Neuronal stem cell (in vitro differentiated cells): ENCODE measurements at regions not wholly inside any gene's neighbourhood (a gene's known extent, or its start where the extent isn't known, plus 50 kb on each side); places are given as distances from the start of the nearest gene placed in this dataset.

Source experiments
- DNase-seq: peaks from one replicate; pipeline ENCODE4 v3.0.0-alpha.2; 2013; ENCODE audit warnings: low spot score
- H2AFZ ChIP-seq: one replicate; pipeline ENCODE4 v1.6.1; 2013; ENCODE audit warnings: mild to moderate bottlenecking, low read length, inconsistent platforms
- H2AK5ac ChIP-seq: 2 replicates; pipeline ENCODE4 v1.6.1; 2013; ENCODE audit warnings: low read depth, mild to moderate bottlenecking, inconsistent platforms, low read length, moderate library complexity, mixed read lengths
- H2BK120ac ChIP-seq: 2 replicates; pipeline ENCODE4 v1.6.1; 2013; ENCODE audit warnings: low read depth, mild to moderate bottlenecking, inconsistent platforms, low read length, moderate library complexity, mixed read lengths
- H2BK12ac ChIP-seq: one replicate; pipeline ENCODE4 v1.6.1; 2013; ENCODE audit warnings: low read length, inconsistent platforms
- H2BK15ac ChIP-seq: 2 replicates; pipeline ENCODE4 v1.6.1; 2013; ENCODE audit warnings: mild to moderate bottlenecking, low read length, inconsistent platforms, mixed read lengths
- H2BK5ac ChIP-seq: one replicate; pipeline ENCODE4 v1.6.1; 2013; ENCODE audit warnings: inconsistent platforms, mild to moderate bottlenecking, low read length, moderate library complexity
- H3K14ac ChIP-seq: one replicate; pipeline ENCODE4 v1.6.1; 2013; ENCODE audit warnings: low read length, inconsistent platforms
- H3K18ac ChIP-seq: 2 replicates; pipeline ENCODE4 v1.6.1; 2013; ENCODE audit warnings: low read length, inconsistent platforms
- H3K23ac ChIP-seq: 2 replicates; pipeline ENCODE4 v1.6.1; 2013; ENCODE audit warnings: low read depth, mild to moderate bottlenecking, mixed read lengths, low read length, inconsistent platforms; ENCODE audit not compliant: poor library complexity
- H3K27ac ChIP-seq: replicated peaks from 3 replicates; pipeline ENCODE4 v1.5.1; 2013; ENCODE audit warnings: low read length, inconsistent platforms
- H3K27me3 ChIP-seq, 3 experiments: 2 replicates each; pipeline ENCODE4 v1.6.1; 2013; ENCODE audit warnings: low read length in 3 of 3, mild to moderate bottlenecking in 2 of 3, inconsistent platforms in 1 of 3, low read depth in 1 of 3, mixed read lengths in 1 of 3, moderate library complexity in 1 of 3; ENCODE audit not compliant: control insufficient read depth in 3 of 3, insufficient read depth in 3 of 3
- H3K36me3 ChIP-seq, 2 donors: replicated peaks in 1 of 2; 2 replicates each; pipeline ENCODE4 v1.6.1; 2013; ENCODE audit warnings: low read length in 2 of 2; ENCODE audit not compliant: control insufficient read depth in 2 of 2, insufficient read depth in 2 of 2
- H3K4ac ChIP-seq: 2 replicates; pipeline ENCODE4 v1.6.1; 2013; ENCODE audit warnings: inconsistent platforms, mild to moderate bottlenecking, low read length, moderate library complexity
- H3K4me1 ChIP-seq, 2 donors: 1 replicate in 1 of 2; 2 replicates in 1 of 2; pipeline ENCODE4 v1.6.1; 2013; ENCODE audit warnings: low read length in 2 of 2, low read depth in 1 of 2; ENCODE audit not compliant: control insufficient read depth in 2 of 2, insufficient read depth in 1 of 2
- H3K4me2 ChIP-seq: one replicate; pipeline ENCODE4 v1.6.1; 2013; ENCODE audit warnings: mild to moderate bottlenecking, low read length, inconsistent platforms; ENCODE audit not compliant: insufficient read depth, poor library complexity, severe bottlenecking
- H3K4me3 ChIP-seq, 2 donors: 2 replicates each; pipeline ENCODE4 v1.5.1; 2013; ENCODE audit warnings: low read length in 2 of 2, mild to moderate bottlenecking in 2 of 2, inconsistent platforms in 1 of 2, moderate library complexity in 1 of 2
- H3K79me1 ChIP-seq: one replicate; pipeline ENCODE4 v1.6.1; 2013; ENCODE audit warnings: low read depth, mild to moderate bottlenecking, inconsistent platforms, low read length, moderate library complexity
- H3K9ac ChIP-seq: one replicate; pipeline ENCODE4 v1.6.1; 2013; ENCODE audit warnings: mild to moderate bottlenecking, low read depth, low read length, inconsistent platforms; ENCODE audit not compliant: poor library complexity
- H3K9me3 ChIP-seq, 2 donors: replicated peaks in 1 of 2; 2 replicates each; pipeline versions ENCODE3 to v1.6.1; 2013; ENCODE audit warnings: low read length in 2 of 2, mild to moderate bottlenecking in 2 of 2, inconsistent platforms in 1 of 2, low read depth in 1 of 2, mixed read lengths in 1 of 2, moderate library complexity in 1 of 2; ENCODE audit not compliant: control insufficient read depth in 2 of 2, insufficient read depth in 1 of 2
- H4K8ac ChIP-seq: one replicate; pipeline ENCODE4 v1.6.1; 2013; ENCODE audit warnings: low read depth, mild to moderate bottlenecking, inconsistent platforms, low read length, moderate library complexity
- H4K91ac ChIP-seq: one replicate; pipeline ENCODE4 v1.6.1; 2013; ENCODE audit warnings: low read length, low read depth, mild to moderate bottlenecking, inconsistent platforms; ENCODE audit not compliant: poor library complexity
- WGBS, 2 donors: extraction: QIAGEN DNeasy Blood & Tissue Kit; methylation state at CpG; one replicate each; pipeline ENCODE4 v1.1.7; 2013; ENCODE audit warnings: missing lambda C conversion rate in 2 of 2, mixed read lengths in 1 of 2; ENCODE audit not compliant: insufficient read length in 2 of 2, insufficient replicate concordance in 1 of 2; ENCODE audit errors: extremely low coverage in 2 of 2; 5-methylcytosine and 5-hydroxymethylcytosine counted together

- H2AK5ac ChIP-seq, result no peak overlapping the region
- no peak overlapping the region for H3K4me2 ChIP-seq
- H3K4ac ChIP-seq, result no peak overlapping the region
- no peak overlapping the region for H2BK12ac ChIP-seq
- WGBS, 2 donors, result no CpG with 5 or more reads among the region's 7 CpGs
- H3K79me1 ChIP-seq, result no peaks in the 10 kb centered on the region
- H2BK5ac ChIP-seq, result no peak overlapping the region
- H2BK15ac ChIP-seq, result no peak overlapping the region
- no peaks in the 10 kb centered on the region for H3K36me3 ChIP-seq
- H2BK120ac ChIP-seq, result no peak overlapping the region
- H3K9ac ChIP-seq, result no peak overlapping the region
- no peaks in the 10 kb centered on the region for H3K27me3 ChIP-seq
- peaks cover 0 to 9% of the 10 kb centered on the region in 2 donors for H3K4me1 ChIP-seq
- no peak overlapping the region for H3K18ac ChIP-seq
- no peak overlapping the region for H2AFZ ChIP-seq
- no peak overlapping the region for H3K4me3 ChIP-seq
- no peak for DNase-seq
- no peak overlapping the region for H3K27ac ChIP-seq
- no peak overlapping the region for H4K8ac ChIP-seq
- H3K23ac ChIP-seq, result no peak overlapping the region
- H3K9me3 ChIP-seq, result no peaks in the 10 kb centered on the region
- no peak overlapping the region for H3K14ac ChIP-seq
- H4K91ac ChIP-seq, result no peak overlapping the region
Measured at GRCh38 chr10:62732841-62733653, 71.5 kb upstream of the ADO start.

GRCh38 chr10:62733654-62734293 lies 70.7 kb upstream of the ADO start:
- Histone ChIP-seq H3K23ac (no peak overlapping the region), H3K27ac (no peak overlapping the region), H3K9me3 (no peaks in the 10 kb centered on the region), H4K8ac (no peak overlapping the region), H4K91ac (no peak overlapping the region), H2BK120ac (no peak overlapping the region), H3K4me1 (peaks cover 0 to 9% of the 10 kb centered on the region in 2 donors), H2BK15ac (no peak overlapping the region), H2BK5ac (no peak overlapping the region), H2AFZ (no peak overlapping the region), H3K4me3 (no peak overlapping the region), H2BK12ac (no peak overlapping the region), H3K14ac (no peak overlapping the region), H3K27me3 (no peaks in the 10 kb centered on the region), H3K36me3 (no peaks in the 10 kb centered on the region), H3K4me2 (no peak overlapping the region), H3K79me1 (no peaks in the 10 kb centered on the region), H2AK5ac (no peak overlapping the region), H3K18ac (no peak overlapping the region), H3K4ac (no peak overlapping the region), H3K9ac (no peak overlapping the region)
- WGBS, 2 donors, result no CpG with 5 or more reads among the region's 4 CpGs
- no peak for DNase-seq

- H3K79me1 ChIP-seq, result no peaks in the 10 kb centered on the region
- H3K27me3 ChIP-seq, result no peaks in the 10 kb centered on the region
- no peak overlapping the region for H3K4ac ChIP-seq
- no peak overlapping the region for H2BK12ac ChIP-seq
- H3K27ac ChIP-seq, result no peak overlapping the region
- no peak overlapping the region for H3K14ac ChIP-seq
- no peak overlapping the region for H3K23ac ChIP-seq
- no peak overlapping the region for H3K4me2 ChIP-seq
- no peak overlapping the region for H2AK5ac ChIP-seq
- H2BK120ac ChIP-seq, result no peak overlapping the region
- H3K18ac ChIP-seq, result no peak overlapping the region
- no CpG with 5 or more reads among the region's 7 CpGs for WGBS, 2 donors
- no peak for DNase-seq
- H3K9ac ChIP-seq, result no peak overlapping the region
- H2BK5ac ChIP-seq, result no peak overlapping the region
- H4K91ac ChIP-seq, result no peak overlapping the region
- no peak overlapping the region for H3K4me3 ChIP-seq
- no peaks in the 10 kb centered on the region for H3K36me3 ChIP-seq
- no peak overlapping the region for H2BK15ac ChIP-seq
- H3K9me3 ChIP-seq, result no peaks in the 10 kb centered on the region
- peaks cover 0 to under 1% of the 10 kb centered on the region in 2 donors for H3K4me1 ChIP-seq
- no peak overlapping the region for H2AFZ ChIP-seq
- no peak overlapping the region for H4K8ac ChIP-seq
Measured at GRCh38 chr10:62734781-62735463, 69.6 kb upstream of the ADO start.
